Esophagus squamous epithelium (tissue), 5 donors: ENCODE measurements at regions not wholly inside any gene's neighbourhood (a gene's known extent, or its start where the extent isn't known, plus 50 kb on each side); places are given as distances from the start of the nearest gene placed in this dataset.

ENCODE experiments used
- DNase-seq: peaks from one replicate; lab custom pipeline; 2025; lab: John Stamatoyannopoulos, UW
- H3K27ac ChIP-seq, 4 donors: fragments of 200-600 bp; sonication (generic); one replicate each; pipeline ENCODE4 v1.5.1; 2016 to 2019; ENCODE audit warnings: mild to moderate bottlenecking in 1 of 4
- H3K27me3 ChIP-seq, 4 donors: fragments of 200-600 bp; sonication (generic); 1 replicate in 3 of 4; 2 replicates in 1 of 4; pipeline versions ENCODE4 v1.5.1 to v1.6.0; 2017 to 2021; ENCODE audit warnings: antibody characterized with exemption in 1 of 4
- H3K36me3 ChIP-seq, 3 donors: fragments of 200-600 bp; sonication (generic); one replicate each; pipeline ENCODE4 v1.5.1; 2016 to 2019
- H3K4me1 ChIP-seq, 3 donors: fragments of 200-600 bp; sonication (generic); one replicate each; pipeline ENCODE4 v1.5.1; 2017 to 2019
- H3K4me3 ChIP-seq, 4 donors: fragments of 200-600 bp; sonication (generic); 1 replicate in 3 of 4; 2 replicates in 1 of 4; pipeline ENCODE4 v1.5.1; 2016 to 2019; ENCODE audit warnings: mild to moderate bottlenecking in 2 of 4, moderate library complexity in 1 of 4
- H3K9me3 ChIP-seq, 3 donors: fragments of 200-600 bp; sonication (generic); one replicate each; pipeline ENCODE4 v1.5.1; 2016 to 2019
- CTCF ChIP-seq, 6 experiments: fragments of 450-650 bp in 4 of 6; fragments of 200-600 bp in 2 of 6; sonication (generic) in 2 of 6; IDR thresholded peaks; one replicate each; pipeline ENCODE4 v1.5.1; 2016 to 2019; ENCODE audit warnings: antibody characterized with exemption in 6 of 6, mild to moderate bottlenecking in 4 of 6, moderate library complexity in 4 of 6
- POLR2A ChIP-seq, 4 donors: fragments of 450-650 bp; IDR thresholded peaks; one replicate each; pipeline ENCODE4 v1.6.1; 2017; ENCODE audit warnings: antibody characterized with exemption in 4 of 4, mild to moderate bottlenecking in 4 of 4, moderate library complexity in 3 of 4
- WGBS, 2 donors: methylation state at CpG; one replicate each; pipeline ENCODE4 v1.1.5; 2018; 5-methylcytosine and 5-hydroxymethylcytosine counted together
- intact Hi-C: fragments of 100-400 bp; cut with DNase I; formaldehyde crosslinking; loops from one replicate; pipeline ENCODE4 v1.15.0; 2022
- donor health status: DM: yes; HTN: yes; CAD: no.

- Histone ChIP-seq H3K4me1 (peaks cover 0 to 24% (median 10%) of the 10 kb centered on the region in 3 donors), H3K36me3 (no peaks in the 10 kb centered on the region), H3K27me3 (no peaks in the 10 kb centered on the region), H3K27ac (peak overlapping the region in 3 of 4 donors; percentile 55 to 77 (median 64)), H3K4me3 (no peak overlapping the region), H3K9me3 (no peaks in the 10 kb centered on the region)
- intact Hi-C loops: no loop called here
- WGBS, 2 donors: 60 to 67% methylated on average over 4 of the region's 4 CpGs
- DNase-seq: no peak
- TF ChIP-seq CTCF (IDR thresholded peaks at IDR 0.05) (no peak), POLR2A (IDR thresholded peaks at IDR 0.05) (no peak)
These were observed 204.5 kb downstream of the CSNK2A3 start for GRCh38 chr11:11148596-11148995.

- 20 to 23% methylated on average over 5 of the region's 5 CpGs for WGBS, 2 donors
- H3K27ac ChIP-seq: peak overlapping the region in 3 of 4 donors; percentile 55 to 77 (median 64)
- intact Hi-C loops: no loop called here
- H3K4me3 ChIP-seq: no peak overlapping the region
- H3K4me1 ChIP-seq: peaks cover 0 to 25% (median 10%) of the 10 kb centered on the region in 3 donors
- no peak for DNase-seq
- TF ChIP-seq CTCF (IDR thresholded peaks at IDR 0.05) (peak in 5 of 6 experiments; percentile 22 to 51 (median 37)), POLR2A (IDR thresholded peaks at IDR 0.05) (no peak)
- no peaks in the 10 kb centered on the region for H3K27me3 ChIP-seq
- H3K9me3 ChIP-seq: no peaks in the 10 kb centered on the region
- H3K36me3 ChIP-seq: no peaks in the 10 kb centered on the region
These were observed 204.9 kb downstream of the CSNK2A3 start for GRCh38 chr11:11148104-11148509.

- Histone ChIP-seq H3K36me3 (no peaks in the 10 kb centered on the region), H3K4me3 (no peak overlapping the region), H3K27me3 (no peaks in the 10 kb centered on the region), H3K9me3 (no peaks in the 10 kb centered on the region), H3K27ac (no peak overlapping the region), H3K4me1 (peaks cover 0 to 34% (median 13%) of the 10 kb centered on the region in 3 donors)
- TF ChIP-seq CTCF (IDR thresholded peaks at IDR 0.05) (no peak), POLR2A (IDR thresholded peaks at IDR 0.05) (no peak)
- 81 to 100% methylated on average over 2 to 4 of the region's 5 CpGs for WGBS, 2 donors
- DNase-seq: no peak
- intact Hi-C loops: no loop called here
These were observed 206.2 kb downstream of the CSNK2A3 start for GRCh38 chr11:11146830-11147229.

- intact Hi-C loops: no loop called here
- Histone ChIP-seq H3K36me3 (no peaks in the 10 kb centered on the region), H3K27me3 (no peaks in the 10 kb centered on the region), H3K4me1 (peaks cover 0 to 46% (median 19%) of the 10 kb centered on the region in 3 donors), H3K4me3 (no peak overlapping the region), H3K9me3 (no peaks in the 10 kb centered on the region), H3K27ac (no peak overlapping the region)
- 81 to 94% methylated on average over 6 of the region's 6 CpGs for WGBS, 2 donors
- DNase-seq: no peak
- TF ChIP-seq CTCF (IDR thresholded peaks at IDR 0.05): no peak
- TF ChIP-seq POLR2A (IDR thresholded peaks at IDR 0.05): no peak
These were observed 209.2 kb downstream of the CSNK2A3 start for GRCh38 chr11:11143849-11144248.

GRCh38 chr11:11142430-11142829 is 210.6 kb downstream of the CSNK2A3 start:
- no peak overlapping the region for H3K4me3 ChIP-seq
- H3K27me3 ChIP-seq: no peaks in the 10 kb centered on the region
- H3K4me1 ChIP-seq: peaks cover 0 to 31% (median 11%) of the 10 kb centered on the region in 3 donors
- no peak for DNase-seq
- H3K9me3 ChIP-seq: no peaks in the 10 kb centered on the region
- 61 to 67% methylated on average over 4 of the region's 4 CpGs for WGBS, 2 donors
- intact Hi-C loops: no loop called here
- TF ChIP-seq POLR2A (IDR thresholded peaks at IDR 0.05): no peak
- H3K27ac ChIP-seq: peak overlapping the region in 3 of 4 donors; percentile 36 to 58 (median 53)
- no peaks in the 10 kb centered on the region for H3K36me3 ChIP-seq

GRCh38 chr11:11141065-11141464 is 212.0 kb downstream of the CSNK2A3 start:
- intact Hi-C loops: no loop called here
- DNase-seq: no peak
- Histone ChIP-seq H3K27me3 (no peaks in the 10 kb centered on the region), H3K9me3 (no peaks in the 10 kb centered on the region), H3K4me1 (peaks cover 0 to 29% (median 11%) of the 10 kb centered on the region in 3 donors), H3K27ac (peak overlapping the region in 3 of 4 donors; percentile 12 to 55 (median 53)), H3K36me3 (no peaks in the 10 kb centered on the region), H3K4me3 (no peak overlapping the region)
- TF ChIP-seq POLR2A (IDR thresholded peaks at IDR 0.05) (no peak), CTCF (IDR thresholded peaks at IDR 0.05) (no peak)
- 25 to 50% methylated on average over 1 of the region's 1 CpG for WGBS, 2 donors
